Neutrophil (primary cell): ENCODE measurements at regions not wholly inside any gene's neighbourhood (a gene's known extent, or its start where the extent isn't known, plus 50 kb on each side); places are given as distances from the start of the nearest gene placed in this dataset.

Experiments
- H3K27ac ChIP-seq: fragments of 200-600 bp; sonication (generic); 2 replicates; pipeline ENCODE4 v1.5.1; 2016; ENCODE audit warnings: mild to moderate bottlenecking, moderate library complexity
- H3K27me3 ChIP-seq: fragments of 200-600 bp; sonication (generic); 2 replicates; pipeline ENCODE4 v1.6.0; 2016; ENCODE audit warnings: mild to moderate bottlenecking
- H3K36me3 ChIP-seq: fragments of 200-600 bp; sonication (generic); 2 replicates; pipeline ENCODE4 v1.5.1; 2017
- H3K4me1 ChIP-seq, 2 experiments: fragments of 200-600 bp in 1 of 2; sonication (generic) in 1 of 2; 1 replicate in 1 of 2; 2 replicates in 1 of 2; pipeline versions ENCODE4 v1.5.1 to v1.6.1; 2013 to 2016; ENCODE audit warnings: low read depth in 1 of 2, low read length in 1 of 2, mild to moderate bottlenecking in 1 of 2, moderate library complexity in 1 of 2; ENCODE audit not compliant: control insufficient read depth in 1 of 2, insufficient read depth in 1 of 2
- H3K4me3 ChIP-seq, 2 experiments: fragments of 200-600 bp in 1 of 2; sonication (generic) in 1 of 2; 1 replicate in 1 of 2; 2 replicates in 1 of 2; pipeline ENCODE4 v1.5.1; 2013 to 2016; ENCODE audit warnings: low read depth in 1 of 2, low read length in 1 of 2, mild to moderate bottlenecking in 1 of 2, moderate library complexity in 1 of 2
- H3K9me3 ChIP-seq: fragments of 200-600 bp; sonication (generic); 2 replicates; pipeline ENCODE4 v1.5.1; 2016
- TF ChIP-seq, protein P1 (sequence below): fragments of 200-600 bp; sonication (generic); IDR thresholded peaks from 2 replicates; pipeline ENCODE4 v1.5.1; 2016; ENCODE audit warnings: antibody characterized with exemption

DNA sequence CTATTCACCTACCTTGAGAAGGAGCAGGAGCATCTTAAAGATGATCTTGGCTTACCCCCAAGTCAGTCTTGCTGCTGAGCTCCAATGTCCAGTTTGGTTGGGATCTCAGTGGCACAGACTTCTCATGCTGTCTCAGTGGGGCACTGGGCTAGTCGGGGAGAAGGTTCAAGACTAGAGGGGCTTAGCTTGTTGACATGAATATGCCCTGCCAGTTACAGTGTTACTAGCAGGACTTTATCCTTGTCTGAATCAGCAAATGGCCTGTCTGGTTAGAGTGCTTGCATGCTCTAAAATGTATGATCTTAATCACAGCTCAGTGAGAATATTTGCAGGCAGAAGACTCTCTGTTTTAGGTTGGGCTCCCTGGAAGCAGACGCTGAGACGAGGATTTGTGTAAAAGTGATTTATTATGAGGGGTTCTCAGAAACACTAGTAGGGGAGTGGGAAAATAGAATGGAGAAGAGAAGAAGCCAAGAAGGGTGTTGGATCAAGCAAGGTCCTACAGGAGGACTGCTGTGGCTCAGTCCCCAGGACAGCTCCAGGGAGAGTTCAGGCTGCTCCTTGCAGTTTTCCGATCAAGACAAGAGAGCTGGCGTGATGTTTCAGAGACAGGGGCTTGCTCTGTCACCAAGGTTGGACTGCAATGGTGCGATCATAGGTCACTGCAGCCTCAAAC is 150.4 kb upstream of the HS3ST2 start:
- H3K9me3 ChIP-seq: no peaks in the 10 kb centered on the region
- H3K27me3 ChIP-seq: peaks cover 6% of the 10 kb centered on the region
- no peak overlapping the region for H3K27ac ChIP-seq
- H3K36me3 ChIP-seq: no peaks in the 10 kb centered on the region
- TF ChIP-seq, protein P1, sequence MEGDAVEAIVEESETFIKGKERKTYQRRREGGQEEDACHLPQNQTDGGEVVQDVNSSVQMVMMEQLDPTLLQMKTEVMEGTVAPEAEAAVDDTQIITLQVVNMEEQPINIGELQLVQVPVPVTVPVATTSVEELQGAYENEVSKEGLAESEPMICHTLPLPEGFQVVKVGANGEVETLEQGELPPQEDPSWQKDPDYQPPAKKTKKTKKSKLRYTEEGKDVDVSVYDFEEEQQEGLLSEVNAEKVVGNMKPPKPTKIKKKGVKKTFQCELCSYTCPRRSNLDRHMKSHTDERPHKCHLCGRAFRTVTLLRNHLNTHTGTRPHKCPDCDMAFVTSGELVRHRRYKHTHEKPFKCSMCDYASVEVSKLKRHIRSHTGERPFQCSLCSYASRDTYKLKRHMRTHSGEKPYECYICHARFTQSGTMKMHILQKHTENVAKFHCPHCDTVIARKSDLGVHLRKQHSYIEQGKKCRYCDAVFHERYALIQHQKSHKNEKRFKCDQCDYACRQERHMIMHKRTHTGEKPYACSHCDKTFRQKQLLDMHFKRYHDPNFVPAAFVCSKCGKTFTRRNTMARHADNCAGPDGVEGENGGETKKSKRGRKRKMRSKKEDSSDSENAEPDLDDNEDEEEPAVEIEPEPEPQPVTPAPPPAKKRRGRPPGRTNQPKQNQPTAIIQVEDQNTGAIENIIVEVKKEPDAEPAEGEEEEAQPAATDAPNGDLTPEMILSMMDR: no peak
- no peak overlapping the region for H3K4me3 ChIP-seq
- H3K4me1 ChIP-seq: no peaks in the 10 kb centered on the region

DNA sequence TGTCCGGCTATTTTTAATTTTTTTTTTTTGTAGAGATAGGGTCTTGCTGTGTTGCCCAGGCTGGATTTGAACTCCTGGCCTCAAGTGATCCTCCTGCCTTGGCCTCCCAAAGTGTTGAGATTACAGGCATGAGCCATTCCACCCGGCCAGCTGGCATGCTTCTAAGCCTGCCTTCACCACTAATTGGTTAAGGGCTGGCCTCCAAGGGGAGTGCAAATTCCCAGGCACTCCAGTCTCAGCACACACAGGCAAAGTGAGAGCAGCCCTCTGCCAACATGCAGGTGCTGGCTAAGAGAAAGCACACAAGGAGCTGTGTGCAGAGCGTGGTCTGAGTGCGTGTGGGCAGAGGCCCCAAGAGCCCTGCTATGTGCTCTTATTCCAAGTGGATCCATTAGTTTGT is 149.8 kb upstream of the HS3ST2 start:
- H3K27ac ChIP-seq: no peak overlapping the region
- H3K4me1 ChIP-seq: no peaks in the 10 kb centered on the region
- H3K9me3 ChIP-seq: no peaks in the 10 kb centered on the region
- H3K27me3 ChIP-seq: peaks cover 3% of the 10 kb centered on the region
- no peak overlapping the region for H3K4me3 ChIP-seq
- H3K36me3 ChIP-seq: no peaks in the 10 kb centered on the region
- TF ChIP-seq, protein P1: no peak

DNA sequence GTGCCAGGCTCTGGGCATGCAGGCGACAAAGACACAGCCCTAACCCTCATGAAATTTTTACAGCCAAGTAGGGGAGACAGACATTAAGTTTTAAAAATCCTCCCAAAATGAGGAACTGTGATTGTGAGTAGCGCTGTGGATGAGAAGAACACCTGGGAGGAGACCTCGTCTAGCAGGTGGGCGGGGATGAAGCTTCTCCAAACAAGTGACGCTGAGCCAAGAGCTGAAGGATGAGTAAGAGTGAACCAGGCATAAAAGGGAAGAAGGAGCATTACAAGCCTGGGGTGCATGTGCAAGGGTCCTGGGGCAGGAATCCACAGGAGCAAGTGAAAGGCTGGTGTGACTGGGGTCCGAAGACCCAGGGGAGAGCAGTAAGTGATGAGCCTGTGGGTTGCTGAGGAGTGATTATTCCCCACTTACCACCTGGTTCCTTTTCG is 149.4 kb upstream of the HS3ST2 start:
- H3K27me3 ChIP-seq: no peaks in the 10 kb centered on the region
- TF ChIP-seq, protein P1: no peak
- no peaks in the 10 kb centered on the region for H3K36me3 ChIP-seq
- H3K27ac ChIP-seq: no peak overlapping the region
- H3K4me3 ChIP-seq: no peak overlapping the region
- H3K9me3 ChIP-seq: no peaks in the 10 kb centered on the region
- H3K4me1 ChIP-seq: no peaks in the 10 kb centered on the region

DNA sequence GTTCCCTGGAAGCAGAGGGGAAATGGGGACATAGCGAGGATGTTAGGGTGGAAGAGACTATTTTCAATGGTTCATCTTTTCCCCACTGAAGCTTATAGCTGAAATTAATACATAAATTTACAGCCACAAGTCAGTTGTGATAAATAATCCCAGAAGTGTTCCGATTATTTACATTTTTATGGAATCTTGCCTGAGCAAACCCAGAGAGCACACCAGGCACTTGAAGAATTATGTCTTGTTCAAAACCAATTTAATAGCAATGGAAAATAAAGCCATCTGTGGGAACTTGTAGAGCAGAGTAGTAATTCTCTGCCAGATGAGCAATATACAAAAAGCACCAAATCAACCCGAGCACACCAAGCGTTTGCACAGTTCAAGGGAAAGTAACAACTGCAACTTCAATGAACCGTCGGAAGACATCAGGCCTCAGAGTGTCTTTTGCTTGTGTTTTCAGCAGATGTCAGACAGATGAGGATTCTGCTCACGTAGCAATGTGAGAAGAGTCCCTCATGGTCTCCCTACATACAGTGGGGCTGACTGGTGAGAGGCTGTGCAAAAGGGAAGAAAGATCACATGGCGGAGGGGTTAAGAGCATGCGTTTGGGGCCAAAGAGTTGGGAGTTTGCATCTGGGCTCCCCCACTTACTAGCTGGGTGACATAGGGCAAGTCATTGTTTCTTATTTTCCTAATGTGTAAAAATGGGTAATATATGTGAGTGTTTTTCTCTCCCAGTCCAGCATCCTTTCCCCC is 148.7 kb upstream of the HS3ST2 start:
- H3K4me1 ChIP-seq: no peaks in the 10 kb centered on the region
- H3K36me3 ChIP-seq: no peaks in the 10 kb centered on the region
- TF ChIP-seq, protein P1: no peak
- H3K4me3 ChIP-seq: no peak overlapping the region
- H3K27ac ChIP-seq: no peak overlapping the region
- H3K9me3 ChIP-seq: no peaks in the 10 kb centered on the region
- H3K27me3 ChIP-seq: no peaks in the 10 kb centered on the region

DNA sequence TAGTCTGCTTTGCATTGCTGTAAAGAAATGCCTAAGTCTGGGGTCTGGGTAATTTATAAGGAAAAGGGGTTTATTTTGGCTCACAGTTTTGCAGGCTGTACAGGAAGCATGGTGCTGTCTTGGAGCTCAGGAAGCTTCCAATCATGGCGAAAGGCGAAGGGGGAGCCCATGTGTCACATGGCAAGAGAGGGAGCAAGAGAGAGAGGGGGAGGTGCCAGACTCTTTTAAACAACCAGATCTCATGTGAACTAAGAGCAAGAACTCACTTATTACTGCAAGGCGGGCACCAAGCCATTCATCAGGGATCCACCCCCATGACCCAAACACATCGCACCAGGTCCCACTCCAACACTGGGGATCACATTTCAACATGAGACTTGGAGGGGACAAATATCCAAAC is 148.2 kb upstream of the HS3ST2 start:
- Histone ChIP-seq H3K4me3 (no peak overlapping the region), H3K4me1 (no peaks in the 10 kb centered on the region), H3K36me3 (no peaks in the 10 kb centered on the region), H3K27me3 (no peaks in the 10 kb centered on the region), H3K27ac (no peak overlapping the region), H3K9me3 (no peaks in the 10 kb centered on the region)
- TF ChIP-seq, protein P1: no peak
